Hepatocyte (in vitro differentiated cells): ENCODE measurements at regions not wholly inside any gene's neighbourhood (a gene's known extent, or its start where the extent isn't known, plus 50 kb on each side); places are given as distances from the start of the nearest gene placed in this dataset.

ENCODE experiments used
- DNase-seq: peaks from one replicate; pipeline ENCODE4 v3.0.0-alpha.2; 2016; ENCODE audit warnings: low spot score
- H2AFZ ChIP-seq: fragments of 200-600 bp; sonication (generic); 2 replicates; pipeline ENCODE4 v1.6.0; 2016; ENCODE audit warnings: antibody characterized with exemption, mild to moderate bottlenecking
- H3K27ac ChIP-seq: fragments of 200-600 bp; sonication (generic); 2 replicates; pipeline ENCODE4 v1.5.1; 2016; ENCODE audit warnings: mild to moderate bottlenecking
- H3K27me3 ChIP-seq: fragments of 200-600 bp; sonication (generic); 2 replicates; pipeline ENCODE4 v1.6.1; 2016
- H3K36me3 ChIP-seq: fragments of 200-600 bp; sonication (generic); replicated peaks from 2 replicates; pipeline ENCODE4 v1.5.1; 2016; ENCODE audit warnings: low read depth; ENCODE audit not compliant: insufficient read depth
- H3K4me1 ChIP-seq: fragments of 200-600 bp; sonication (generic); 2 replicates; pipeline ENCODE4 v1.5.1; 2016; ENCODE audit warnings: mild to moderate bottlenecking, moderate library complexity; ENCODE audit not compliant: insufficient read depth
- H3K4me2 ChIP-seq: fragments of 200-600 bp; sonication (generic); 2 replicates; pipeline ENCODE4 v1.6.0; 2016
- H3K4me3 ChIP-seq: fragments of 200-600 bp; sonication (generic); 2 replicates; pipeline ENCODE4 v1.5.1; 2016; ENCODE audit warnings: mild to moderate bottlenecking
- H3K79me2 ChIP-seq: fragments of 200-600 bp; sonication (generic); 2 replicates; pipeline ENCODE4 v1.6.0; 2017; ENCODE audit warnings: mild to moderate bottlenecking
- H3K9me2 ChIP-seq: fragments of 200-600 bp; sonication (generic); replicated peaks from 2 replicates; pipeline ENCODE4 v1.6.0; 2017; ENCODE audit warnings: mild to moderate bottlenecking; ENCODE audit not compliant: insufficient read depth
- H3K9me3 ChIP-seq: fragments of 200-600 bp; sonication (generic); 2 replicates; pipeline ENCODE4 v1.5.1; 2016; ENCODE audit warnings: low read depth, mild to moderate bottlenecking
- H4K20me1 ChIP-seq: fragments of 200-600 bp; sonication (generic); 2 replicates; pipeline ENCODE4 v1.6.0; 2016; ENCODE audit warnings: mild to moderate bottlenecking; ENCODE audit not compliant: insufficient read depth, poor library complexity, severe bottlenecking
- CTCF ChIP-seq: fragments of 200-600 bp; sonication (generic); IDR thresholded peaks from 2 replicates; pipeline ENCODE4 v1.5.1; 2016; ENCODE audit warnings: antibody characterized with exemption, mild to moderate bottlenecking; ENCODE audit not compliant: poor library complexity
- EZH2 ChIP-seq: fragments of 200-600 bp; sonication (generic); IDR thresholded peaks from 2 replicates; pipeline ENCODE4 v1.6.1; 2016; ENCODE audit warnings: antibody characterized with exemption, mild to moderate bottlenecking, borderline replicate concordance
- EZH2phosphoT487 ChIP-seq: fragments of 200-600 bp; sonication (generic); IDR thresholded peaks from one replicate; pipeline ENCODE4 v1.6.1; 2018; ENCODE audit warnings: antibody characterized with exemption, mild to moderate bottlenecking, low read depth, moderate library complexity; ENCODE audit not compliant: unreplicated experiment, severe bottlenecking
- WGBS: methylation state at CpG from one replicate; pipeline ENCODE4 v1.1.6; 2016; ENCODE audit warnings: low lambda C conversion rate; ENCODE audit errors: missing lambda C conversion rate; 5-methylcytosine and 5-hydroxymethylcytosine counted together

GRCh38 chr16:5762362-5762761 lies 664.8 kb upstream of the EEF2KMT start:
- 84% methylated on average over 10 of the region's 10 CpGs for WGBS
- no peaks in the 10 kb centered on the region for H3K9me3 ChIP-seq
- no peak overlapping the region for H3K4me3 ChIP-seq
- H3K9me2 ChIP-seq, result no peaks in the 10 kb centered on the region
- H2AFZ ChIP-seq, result no peak overlapping the region
- H3K79me2 ChIP-seq, result no peaks in the 10 kb centered on the region
- no peaks in the 10 kb centered on the region for H4K20me1 ChIP-seq
- no peak overlapping the region for H3K4me2 ChIP-seq
- no peak overlapping the region for H3K27ac ChIP-seq
- TF ChIP-seq EZH2phosphoT487 (no peak), CTCF (no peak), EZH2 (no peak)
- no peaks in the 10 kb centered on the region for H3K36me3 ChIP-seq
- H3K4me1 ChIP-seq, result no peaks in the 10 kb centered on the region
- no peaks in the 10 kb centered on the region for H3K27me3 ChIP-seq
- DNase-seq, result no peak

- H3K9me2 ChIP-seq, result no peaks in the 10 kb centered on the region
- no peaks in the 10 kb centered on the region for H4K20me1 ChIP-seq
- no peaks in the 10 kb centered on the region for H3K79me2 ChIP-seq
- no peak overlapping the region for H3K27ac ChIP-seq
- TF ChIP-seq EZH2, result no peak
- no peak for TF ChIP-seq CTCF
- no peak for TF ChIP-seq EZH2phosphoT487
- 84% methylated on average over 2 of the region's 2 CpGs for WGBS
- no peak for DNase-seq
- H3K36me3 ChIP-seq, result no peaks in the 10 kb centered on the region
- H3K27me3 ChIP-seq, result no peaks in the 10 kb centered on the region
- H2AFZ ChIP-seq, result no peak overlapping the region
- H3K4me2 ChIP-seq, result no peak overlapping the region
- no peak overlapping the region for H3K4me3 ChIP-seq
- H3K4me1 ChIP-seq, result no peaks in the 10 kb centered on the region
- no peaks in the 10 kb centered on the region for H3K9me3 ChIP-seq
Observed at GRCh38 chr16:5761592-5761991, 664.0 kb upstream of the EEF2KMT start.

GRCh38 chr16:5758281-5758680 lies 660.7 kb upstream of the EEF2KMT start:
- H3K36me3 ChIP-seq, result no peaks in the 10 kb centered on the region
- no peak for DNase-seq
- no peaks in the 10 kb centered on the region for H3K4me1 ChIP-seq
- H3K4me3 ChIP-seq, result no peak overlapping the region
- 92% methylated on average over 4 of the region's 4 CpGs for WGBS
- no peaks in the 10 kb centered on the region for H3K9me2 ChIP-seq
- TF ChIP-seq EZH2phosphoT487, result no peak
- H3K27ac ChIP-seq, result no peak overlapping the region
- no peaks in the 10 kb centered on the region for H3K79me2 ChIP-seq
- no peaks in the 10 kb centered on the region for H3K9me3 ChIP-seq
- H4K20me1 ChIP-seq, result no peaks in the 10 kb centered on the region
- no peak overlapping the region for H2AFZ ChIP-seq
- no peak overlapping the region for H3K4me2 ChIP-seq
- no peaks in the 10 kb centered on the region for H3K27me3 ChIP-seq

- Histone ChIP-seq H3K4me2 (no peak overlapping the region), H3K9me3 (no peaks in the 10 kb centered on the region), H3K79me2 (no peaks in the 10 kb centered on the region), H3K27ac (no peak overlapping the region), H3K4me3 (no peak overlapping the region), H2AFZ (no peak overlapping the region), H4K20me1 (no peaks in the 10 kb centered on the region), H3K4me1 (no peaks in the 10 kb centered on the region), H3K9me2 (no peaks in the 10 kb centered on the region), H3K27me3 (no peaks in the 10 kb centered on the region), H3K36me3 (no peaks in the 10 kb centered on the region)
- 60% methylated on average over 4 of the region's 5 CpGs for WGBS
- no peak for DNase-seq
- TF ChIP-seq CTCF (no peak), EZH2phosphoT487 (no peak), EZH2 (no peak)
Observed at GRCh38 chr16:5756969-5757368, 659.4 kb upstream of the EEF2KMT start.
